Bronchial epithelial cell (primary cell): ENCODE measurements at regions not wholly inside any gene's neighbourhood (a gene's known extent, or its start where the extent isn't known, plus 50 kb on each side); places are given as distances from the start of the nearest gene placed in this dataset.

Experiments
- DNase-seq: peaks from one replicate; pipeline ENCODE4 v3.0.0-alpha.2; 2010; ENCODE audit warnings: low read depth
- FAIRE-seq: peaks from 2 replicates; lab custom pipeline; 2011; peaks lifted over from hg19 to GRCh38; lab: Jason Lieb, UNC
- H3K27me3 ChIP-seq: 2 replicates; pipeline ENCODE4 v1.5.1; 2011; ENCODE audit warnings: low read length; ENCODE audit not compliant: control insufficient read depth, insufficient read depth
- H3K36me3 ChIP-seq: 2 replicates; pipeline ENCODE4 v1.5.1; 2011; ENCODE audit warnings: low read length; ENCODE audit not compliant: control insufficient read depth, insufficient read depth
- H3K4me3 ChIP-seq: 2 replicates; pipeline ENCODE4 v1.5.1; 2011; ENCODE audit warnings: mild to moderate bottlenecking, low read depth, low read length, control low read depth
- CTCF ChIP-seq: IDR thresholded peaks from 2 replicates; pipeline ENCODE4 v1.5.1; 2011; ENCODE audit warnings: mild to moderate bottlenecking, moderate library complexity, low read length, control low read depth, inconsistent platforms; ENCODE audit not compliant: insufficient read depth, severe bottlenecking

DNA sequence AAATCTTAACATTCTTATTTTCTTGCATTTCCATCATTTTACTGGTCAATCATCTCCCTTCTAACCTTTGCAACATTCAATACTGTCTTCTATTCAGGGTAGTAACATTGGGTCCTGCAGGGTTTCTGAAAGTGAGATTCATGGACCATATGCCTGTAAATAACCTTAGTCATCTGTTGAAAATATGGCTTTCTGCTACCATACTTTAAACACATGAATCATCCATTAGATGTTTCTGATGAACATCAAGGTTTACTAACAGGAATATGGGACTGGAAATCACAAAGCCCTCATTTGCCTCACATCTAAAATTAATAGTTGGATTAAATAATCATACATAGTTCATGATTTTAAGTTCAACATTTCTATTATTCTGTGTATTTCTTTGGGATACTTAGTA is 475.9 kb upstream of the MARCKS start:
- no peaks in the 10 kb centered on the region for H3K27me3 ChIP-seq
- no peak for DNase-seq
- FAIRE-seq = no peak
- no peaks in the 10 kb centered on the region for H3K36me3 ChIP-seq
- no peak for TF ChIP-seq CTCF
- no peak overlapping the region for H3K4me3 ChIP-seq

GRCh38 chr6:113381959-113382358 is 475.2 kb upstream of the MARCKS start:
- DNase-seq = peak; percentile 53

GRCh38 chr6:113383701-113384100 is 473.4 kb upstream of the MARCKS start:
- DNase-seq (no peak), FAIRE-seq (no peak)
- no peak for TF ChIP-seq CTCF
- Histone ChIP-seq H3K27me3 (no peaks in the 10 kb centered on the region), H3K4me3 (no peak overlapping the region), H3K36me3 (no peaks in the 10 kb centered on the region)

More at GRCh38 chr6:113381959-113382358, 475.2 kb upstream of the MARCKS start:
- Histone ChIP-seq H3K27me3 (no peaks in the 10 kb centered on the region), H3K4me3 (no peak overlapping the region), H3K36me3 (no peaks in the 10 kb centered on the region)
- no peak for FAIRE-seq
- no peak for TF ChIP-seq CTCF

DNA sequence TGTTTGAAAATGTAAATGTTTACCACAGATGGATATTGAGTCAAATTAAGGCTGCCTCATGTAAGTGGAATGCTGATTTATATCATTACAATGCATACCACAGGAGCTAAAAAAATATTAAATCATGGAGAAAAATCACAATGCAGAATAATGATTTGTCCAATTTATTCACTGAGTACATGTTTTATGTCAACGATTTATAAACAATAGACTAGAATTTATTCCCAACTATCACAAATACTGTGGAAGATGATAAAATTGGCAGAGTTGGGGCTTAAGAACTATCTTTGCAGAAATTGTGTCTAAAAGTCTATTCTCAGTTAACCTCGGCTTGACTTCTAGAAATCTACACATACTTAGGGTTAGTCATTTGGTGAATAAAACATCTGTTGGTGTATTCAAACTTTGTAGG is 472.1 kb upstream of the MARCKS start:
- H3K36me3 ChIP-seq = no peaks in the 10 kb centered on the region
- DNase-seq (no peak), FAIRE-seq (no peak)
- H3K4me3 ChIP-seq = no peak overlapping the region
- no peaks in the 10 kb centered on the region for H3K27me3 ChIP-seq
- TF ChIP-seq CTCF = no peak

DNA sequence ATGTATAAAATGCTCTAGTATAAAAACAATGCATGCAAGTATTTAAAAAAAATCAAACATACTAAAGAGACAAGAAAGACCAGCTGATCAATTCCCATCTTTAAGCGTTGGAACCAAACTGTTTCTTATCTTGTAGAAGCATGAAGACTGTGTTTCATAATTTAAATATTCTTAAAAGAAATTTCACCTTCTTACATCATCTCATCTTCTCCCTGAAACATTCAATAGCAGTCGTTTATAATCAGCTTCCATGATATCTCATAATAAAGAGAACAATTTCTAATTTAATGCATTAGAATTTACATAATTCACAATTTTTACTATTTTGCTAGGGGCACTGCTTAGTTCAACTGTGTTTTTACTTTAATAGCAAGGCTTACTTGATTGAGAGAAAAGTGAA is 468.1 kb upstream of the MARCKS start:
- H3K27me3 ChIP-seq = no peaks in the 10 kb centered on the region
- FAIRE-seq = no peak
- H3K4me3 ChIP-seq = no peak overlapping the region
- H3K36me3 ChIP-seq = no peaks in the 10 kb centered on the region
- TF ChIP-seq CTCF = no peak
- no peak for DNase-seq

GRCh38 chr6:113392551-113393055 is 464.5 kb upstream of the MARCKS start:
- no peak overlapping the region for H3K4me3 ChIP-seq

More at GRCh38 chr6:113392551-113393055, 464.5 kb upstream of the MARCKS start:
- no peak for TF ChIP-seq CTCF
- FAIRE-seq = no peak
- DNase-seq = peak; percentile 65
- no peaks in the 10 kb centered on the region for H3K36me3 ChIP-seq
- H3K27me3 ChIP-seq = no peaks in the 10 kb centered on the region
